SK-N-SH (cell line): ENCODE measurements at regions not wholly inside any gene's neighbourhood (a gene's known extent, or its start where the extent isn't known, plus 50 kb on each side); places are given as distances from the start of the nearest gene placed in this dataset.

Source experiments
- CTCF ChIA-PET: fragments of 300-600, 350-600 bp; formaldehyde crosslinking; extraction: SDS; loops from one replicate; lab custom pipeline; 2021; lab: Yijun Ruan, JAX
- POLR2A ChIA-PET: fragments of 350-600 bp; sonication (Branson Sonifier 250); formaldehyde crosslinking; extraction: SDS; loops from one replicate; lab custom pipeline; 2020; ENCODE audit warnings: antibody characterized with exemption, inconsistent platforms; lab: Yijun Ruan, JAX
- DNase-seq: peaks from one replicate; pipeline ENCODE4 v3.0.0; 2012
- H2AFZ ChIP-seq: fragments of 200-600 bp; sonication (generic); 2 replicates; pipeline ENCODE4 v1.8.1; 2016; ENCODE audit warnings: antibody characterized with exemption, mild to moderate bottlenecking, low read depth
- H3F3A ChIP-seq: fragments of 200-600 bp; sonication (generic); replicated peaks from 2 replicates; pipeline ENCODE3; 2016; ENCODE audit warnings: antibody characterized with exemption, mild to moderate bottlenecking; ENCODE audit not compliant: insufficient read depth
- H3K27ac ChIP-seq, 2 experiments: fragments of 200-500 bp in 1 of 2; fragments of 200-600 bp in 1 of 2; sonication (Bioruptor generic) in 1 of 2; sonication (generic), shearing (Covaris generic) in 1 of 2; 2 replicates each; pipeline versions ENCODE4 v1.5.1 to v1.6.1; 2014 to 2016; ENCODE audit warnings: low read depth in 2 of 2, inconsistent platforms in 1 of 2, low read length in 1 of 2, mild to moderate bottlenecking in 1 of 2, mixed read lengths in 1 of 2
- H3K27me3 ChIP-seq: fragments of 200-600 bp; sonication (generic), shearing (Covaris generic); 2 replicates; pipeline ENCODE4 v1.6.1; 2016; ENCODE audit warnings: mixed run types; ENCODE audit not compliant: insufficient read depth
- H3K36me3 ChIP-seq, 2 experiments: fragments of 200-500 bp in 1 of 2; fragments of 200-600 bp in 1 of 2; sonication (Bioruptor generic) in 1 of 2; sonication (generic) in 1 of 2; replicated peaks in 1 of 2; 2 replicates each; pipeline versions ENCODE3 to v1.5.1; 2014 to 2016; ENCODE audit warnings: low read length in 1 of 2, mild to moderate bottlenecking in 1 of 2; ENCODE audit not compliant: insufficient read depth in 2 of 2, control insufficient read depth in 1 of 2
- H3K4me1 ChIP-seq, 2 experiments: fragments of 200-500 bp in 1 of 2; fragments of 200-600 bp in 1 of 2; sonication (Bioruptor generic) in 1 of 2; sonication (generic), shearing (Covaris generic) in 1 of 2; 2 replicates each; pipeline versions ENCODE4 v1.5.1 to v1.6.1; 2014 to 2016; ENCODE audit warnings: low read depth in 1 of 2, low read length in 1 of 2, mixed run types in 1 of 2; ENCODE audit not compliant: insufficient read depth in 2 of 2, control insufficient read depth in 1 of 2
- H3K4me2 ChIP-seq: fragments of 200-600 bp; sonication (generic), shearing (Covaris generic); 2 replicates; pipeline ENCODE4 v1.6.1; 2017; ENCODE audit warnings: mixed run types
- H3K4me3 ChIP-seq, 2 experiments: fragments of 200-500 bp in 1 of 2; fragments of 200-600 bp in 1 of 2; sonication (Bioruptor generic) in 1 of 2; sonication (generic), shearing (Covaris generic) in 1 of 2; 2 replicates each; pipeline versions ENCODE4 v1.5.1 to v1.8.1; 2014 to 2016; ENCODE audit warnings: low read depth in 2 of 2, inconsistent platforms in 1 of 2, low read length in 1 of 2, mild to moderate bottlenecking in 1 of 2, mixed read lengths in 1 of 2, moderate library complexity in 1 of 2
- H3K79me2 ChIP-seq: fragments of 200-600 bp; sonication (generic); 2 replicates; pipeline ENCODE4 v1.8.1; 2017; ENCODE audit warnings: mild to moderate bottlenecking; ENCODE audit not compliant: insufficient read depth
- H3K9ac ChIP-seq: fragments of 200-600 bp; sonication (generic); 2 replicates; pipeline ENCODE4 v1.6.1; 2017; ENCODE audit warnings: mixed run types
- H3K9me2 ChIP-seq: fragments of 200-600 bp; sonication (generic); 2 replicates; pipeline ENCODE4 v1.6.1; 2017; ENCODE audit warnings: mixed run types
- H3K9me3 ChIP-seq: fragments of 200-600 bp; sonication (generic); 2 replicates; pipeline ENCODE4 v1.6.1; 2017; ENCODE audit warnings: mixed run types, mild to moderate bottlenecking, moderate library complexity
- H4K20me1 ChIP-seq: fragments of 200-600 bp; sonication (generic); 2 replicates; pipeline ENCODE4 v1.6.1; 2017; ENCODE audit warnings: mild to moderate bottlenecking, mixed run types; ENCODE audit not compliant: insufficient read depth
- ELF1 ChIP-seq: IDR thresholded peaks from 2 replicates; pipeline ENCODE4 v1.4.0; 2012
- FOSL2 ChIP-seq: IDR thresholded peaks from 2 replicates; pipeline ENCODE4 v1.4.0; 2012; ENCODE audit warnings: low read depth, mild to moderate bottlenecking, moderate library complexity, borderline replicate concordance
- FOXJ3 ChIP-seq: sonication (generic); formaldehyde crosslinking; IDR thresholded peaks from 2 replicates; pipeline ENCODE4 v1.5.1; 2020; ENCODE audit warnings: mild to moderate bottlenecking, missing genetic modification reagents
- FOXM1 ChIP-seq: IDR thresholded peaks from 2 replicates; pipeline ENCODE4 v1.4.0; 2012; ENCODE audit warnings: low read depth, mild to moderate bottlenecking
- IRF3 ChIP-seq: fragments of 150-350 bp; IDR thresholded peaks from 2 replicates; pipeline ENCODE4 v1.6.1; 2016; ENCODE audit warnings: mild to moderate bottlenecking, low read depth, low read length
- MEF2A ChIP-seq: IDR thresholded peaks from 2 replicates; pipeline ENCODE4 v1.4.0; 2012; ENCODE audit warnings: low read depth, borderline replicate concordance
- NFIC ChIP-seq: IDR thresholded peaks from 2 replicates; pipeline ENCODE4 v1.4.0; 2012; ENCODE audit warnings: borderline replicate concordance
- RAD21 ChIP-seq: IDR thresholded peaks from 2 replicates; pipeline ENCODE4 v1.6.1; 2012; ENCODE audit warnings: mild to moderate bottlenecking, low read length
- REST ChIP-seq: IDR thresholded peaks from 2 replicates; pipeline ENCODE4 v1.6.1; 2012; ENCODE audit warnings: mild to moderate bottlenecking, low read depth, low read length, moderate library complexity
- RFX5 ChIP-seq: IDR thresholded peaks from 2 replicates; pipeline ENCODE4 v1.6.1; 2012; ENCODE audit warnings: mild to moderate bottlenecking, improper control_type of control experiment, low read length
- SMC3 ChIP-seq: IDR thresholded peaks from 2 replicates; pipeline ENCODE4 v1.6.1; 2012; ENCODE audit warnings: low read depth, low read length, improper control_type of control experiment
- TEAD4 ChIP-seq: IDR thresholded peaks from 2 replicates; pipeline ENCODE4 v1.4.0; 2012; ENCODE audit warnings: mild to moderate bottlenecking, borderline replicate concordance; ENCODE audit not compliant: insufficient read depth
- ZBTB33 ChIP-seq: IDR thresholded peaks from 2 replicates; pipeline ENCODE4 v1.4.0; 2012; ENCODE audit warnings: low read depth, borderline replicate concordance
- WGBS: methylation state at CpG from one replicate; pipeline ENCODE4 v1.1.6; 2017; ENCODE audit warnings: low lambda C conversion rate; 5-methylcytosine and 5-hydroxymethylcytosine counted together

GRCh38 chr4:95957759-95958158, 117.9 kb downstream of the PDHA2 start:
- H3K9me3 ChIP-seq, result no peaks in the 10 kb centered on the region
- H3K9ac ChIP-seq, result no peak overlapping the region
- no peaks in the 10 kb centered on the region for H3K36me3 ChIP-seq
- no peaks in the 10 kb centered on the region for H3K27me3 ChIP-seq
- no peak for DNase-seq
- no peak overlapping the region for H3K27ac ChIP-seq
- H3K79me2 ChIP-seq, result no peaks in the 10 kb centered on the region
- H3K4me1 ChIP-seq, result no peaks in the 10 kb centered on the region
- H4K20me1 ChIP-seq, result no peaks in the 10 kb centered on the region
- H3K9me2 ChIP-seq, result no peaks in the 10 kb centered on the region
- no peaks in the 10 kb centered on the region for H3F3A ChIP-seq
- no peak overlapping the region for H3K4me3 ChIP-seq
- ChIA-PET CTCF (no interaction called here), POLR2A (no interaction called here)
- no peak overlapping the region for H2AFZ ChIP-seq
- WGBS, result 95% methylated on average over 3 of the region's 3 CpGs
- no peak overlapping the region for H3K4me2 ChIP-seq
- no peak for TF ChIP-seq FOSL2
- TF ChIP-seq IRF3, result no peak
- no peak for TF ChIP-seq REST
- TF ChIP-seq MEF2A, result no peak
- no peak for TF ChIP-seq NFIC
- no peak for TF ChIP-seq RFX5
- TF ChIP-seq ELF1, result no peak
- no peak for TF ChIP-seq FOXJ3 (CRISPR knock-in tag)
- no peak for TF ChIP-seq FOXM1

- ChIA-PET CTCF (no interaction called here), POLR2A (no interaction called here)
- H3K4me2 ChIP-seq, result no peak overlapping the region
- no peaks in the 10 kb centered on the region for H3K36me3 ChIP-seq
- H4K20me1 ChIP-seq, result no peaks in the 10 kb centered on the region
- no peak overlapping the region for H3K9ac ChIP-seq
- no peak for TF ChIP-seq SMC3
- TF ChIP-seq RAD21, result no peak
- no peak for TF ChIP-seq TEAD4
- no peak for TF ChIP-seq FOXJ3 (CRISPR knock-in tag)
- no peak for TF ChIP-seq ZBTB33
- H3K4me1 ChIP-seq, result no peaks in the 10 kb centered on the region
- H2AFZ ChIP-seq, result no peak overlapping the region
- no peaks in the 10 kb centered on the region for H3F3A ChIP-seq
- 85% methylated on average over 2 of the region's 2 CpGs for WGBS
- H3K79me2 ChIP-seq, result no peaks in the 10 kb centered on the region
- H3K27ac ChIP-seq, result no peak overlapping the region
- H3K9me2 ChIP-seq, result no peaks in the 10 kb centered on the region
- no peaks in the 10 kb centered on the region for H3K9me3 ChIP-seq
- no peak overlapping the region for H3K4me3 ChIP-seq
- H3K27me3 ChIP-seq, result no peaks in the 10 kb centered on the region
- no peak for DNase-seq
Observed at GRCh38 chr4:95959182-95959581, 119.3 kb downstream of the PDHA2 start.
